HG02981 (cell line): ENCODE measurements at regions not wholly inside any gene's neighbourhood (a gene's known extent, or its start where the extent isn't known, plus 50 kb on each side); places are given as distances from the start of the nearest gene placed in this dataset.
"Not testable (repeated sequence)": the region's sequence is repeated elsewhere in the genome, so short reads cannot be mapped to it uniquely, and the experiment has no call there.

Experiments
- ATAC-seq: cut with Tn5 transposase; IDR thresholded peaks from one replicate; pipeline ENCODE4 v1.9.1; 2021; ENCODE audit warnings: mild to moderate bottlenecking, moderate library complexity; ENCODE audit not compliant: unreplicated experiment

DNA sequence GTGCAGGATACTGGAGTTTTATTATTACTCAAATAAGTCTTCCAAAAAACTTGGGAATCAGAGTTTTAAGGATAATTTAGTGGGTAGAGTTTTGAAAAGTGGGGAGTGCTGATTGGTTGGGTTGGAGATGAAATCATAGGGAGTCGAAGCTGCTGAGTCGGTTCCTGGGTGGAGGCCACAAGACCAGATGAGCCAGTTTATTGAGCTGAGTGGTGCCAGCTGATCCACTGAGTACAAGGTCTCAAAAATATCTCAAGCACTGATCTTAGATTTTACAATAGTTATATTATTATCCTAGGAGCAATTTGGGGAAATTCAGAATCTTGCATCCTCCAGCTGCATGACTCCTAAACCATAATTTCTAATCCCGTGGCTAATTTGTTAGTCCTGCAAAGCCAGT is 804.9 kb upstream of the SEMA6A start:
- no peak for ATAC-seq

DNA sequence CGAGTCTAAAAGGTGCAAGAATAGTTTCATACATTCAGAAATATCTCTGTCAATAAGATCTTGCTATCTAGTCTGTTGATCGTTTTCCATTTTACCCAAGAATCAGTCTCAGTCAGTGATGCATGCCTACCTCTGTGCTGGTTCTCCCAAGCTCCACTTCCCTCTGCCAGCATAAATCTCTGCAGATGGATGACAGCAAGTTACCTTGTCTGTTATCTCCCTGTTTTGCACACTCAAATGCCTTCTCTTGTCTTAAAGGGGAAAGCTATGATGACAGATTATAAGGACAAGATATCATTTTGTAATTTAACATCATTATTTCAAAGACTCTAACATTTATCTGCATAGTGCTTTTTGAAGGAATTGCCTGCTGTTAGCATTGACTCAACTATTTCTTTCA is 802.1 kb upstream of the SEMA6A start:
- ATAC-seq, result no peak

DNA sequence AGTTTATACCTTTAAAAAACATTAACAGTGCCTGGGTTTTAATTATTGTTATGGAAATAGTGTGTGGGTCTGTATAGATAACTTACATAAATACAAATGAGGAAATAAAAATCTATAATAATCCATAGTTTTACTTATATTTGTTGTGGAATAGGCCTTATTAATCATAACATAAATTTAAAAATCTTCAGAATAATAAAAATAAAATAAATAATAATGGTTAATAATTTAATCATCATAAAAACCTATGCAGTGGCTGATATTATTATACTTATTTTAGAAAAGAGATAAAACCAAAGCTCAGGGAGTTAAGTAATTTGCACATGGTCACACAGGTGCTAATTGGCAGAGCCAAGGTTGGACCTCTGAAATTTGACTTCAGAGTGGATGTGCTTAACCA is 785.3 kb upstream of the SEMA6A start:
- no peak for ATAC-seq

DNA sequence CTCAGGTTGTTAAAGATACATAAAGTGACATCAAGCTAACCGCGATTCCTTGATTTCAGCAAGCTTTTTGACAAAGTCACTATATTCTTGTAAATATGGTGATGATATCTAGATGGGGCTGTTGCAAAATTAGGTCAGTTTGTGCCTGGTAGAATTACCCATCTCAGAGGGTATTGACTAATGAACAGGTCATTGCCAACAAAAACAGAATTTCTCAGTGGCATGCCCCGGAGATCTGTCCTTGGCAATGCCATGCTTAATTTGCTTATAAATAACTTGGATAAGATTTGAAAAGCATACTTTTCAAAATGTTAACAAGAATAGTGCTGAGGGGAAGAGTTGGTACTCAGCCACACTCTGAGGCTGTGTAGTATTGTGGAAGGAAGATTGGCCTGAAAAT is 783.3 kb upstream of the SEMA6A start:
- ATAC-seq, result no peak

DNA sequence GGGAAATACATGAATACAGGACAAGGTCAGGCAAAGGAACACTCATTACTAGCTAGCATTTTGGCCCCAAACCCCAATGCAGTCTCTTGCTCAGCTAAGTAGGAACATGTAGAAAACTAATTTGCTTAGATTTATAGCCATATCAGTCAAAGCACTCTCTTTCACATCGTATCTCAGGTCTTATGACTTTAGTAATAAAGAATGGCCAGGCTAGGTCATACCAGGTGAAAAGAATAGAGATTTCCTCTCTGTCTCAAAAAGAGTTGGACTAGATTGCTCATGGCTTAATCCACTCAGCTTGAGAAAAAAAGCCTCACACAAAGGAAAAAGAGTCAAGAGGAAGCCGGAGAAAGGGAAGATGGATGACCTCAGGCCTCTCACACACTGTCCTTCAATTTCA is 772.7 kb upstream of the SEMA6A start:
- no peak for ATAC-seq

DNA sequence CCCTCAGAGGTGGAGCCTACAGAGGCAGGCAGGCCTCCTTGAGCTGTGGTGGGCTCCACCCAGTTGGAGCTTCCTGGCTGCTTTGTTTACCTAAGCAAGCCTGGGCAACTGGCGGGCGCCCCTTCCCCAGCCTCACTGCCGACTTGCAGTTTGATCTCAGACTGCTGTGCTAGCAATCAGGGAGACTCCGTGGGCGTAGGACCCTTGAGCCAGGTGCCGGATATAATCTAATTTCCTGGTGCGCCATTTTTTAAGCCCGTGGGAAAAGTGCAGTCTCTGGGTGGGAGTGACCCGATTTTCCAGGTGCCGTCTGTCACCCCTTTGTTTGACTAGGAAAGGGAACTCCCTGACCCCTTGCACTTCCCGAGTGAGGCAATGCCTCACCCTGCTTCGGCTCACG is 769.1 kb upstream of the SEMA6A start:
- not testable (repeated sequence) for ATAC-seq

DNA sequence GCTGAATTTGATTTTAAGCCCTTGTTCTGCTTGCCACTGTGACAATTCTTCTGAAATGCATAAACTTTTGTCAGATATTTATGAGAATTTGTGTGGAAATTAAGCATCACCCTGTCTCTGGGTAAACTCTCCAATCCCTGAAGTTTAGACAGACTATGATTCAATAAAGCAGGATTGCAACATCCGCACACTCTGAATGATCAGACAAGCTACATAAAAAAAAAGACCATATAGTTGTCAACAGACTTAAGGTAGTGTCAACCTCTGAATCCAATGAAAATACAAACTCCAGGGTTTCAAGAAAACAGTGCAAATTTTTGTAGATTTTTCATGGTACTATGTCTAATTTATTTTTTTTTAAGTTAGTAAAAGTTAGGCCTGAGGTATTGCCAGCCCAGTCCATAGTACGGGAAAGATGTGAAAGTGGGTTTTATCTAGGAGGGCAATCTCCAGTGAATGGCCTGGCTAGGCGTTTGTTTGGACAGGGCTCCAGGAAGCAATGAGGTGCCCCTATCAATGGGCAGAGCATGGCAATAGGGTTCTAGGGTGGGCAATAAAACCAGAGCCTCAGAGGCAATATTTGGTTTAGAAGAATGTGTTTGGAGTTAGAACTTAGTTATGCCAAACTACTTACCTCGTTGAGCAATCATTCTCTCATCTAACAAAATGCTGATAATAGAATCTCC is 762.6 kb upstream of the SEMA6A start:
- no peak for ATAC-seq

DNA sequence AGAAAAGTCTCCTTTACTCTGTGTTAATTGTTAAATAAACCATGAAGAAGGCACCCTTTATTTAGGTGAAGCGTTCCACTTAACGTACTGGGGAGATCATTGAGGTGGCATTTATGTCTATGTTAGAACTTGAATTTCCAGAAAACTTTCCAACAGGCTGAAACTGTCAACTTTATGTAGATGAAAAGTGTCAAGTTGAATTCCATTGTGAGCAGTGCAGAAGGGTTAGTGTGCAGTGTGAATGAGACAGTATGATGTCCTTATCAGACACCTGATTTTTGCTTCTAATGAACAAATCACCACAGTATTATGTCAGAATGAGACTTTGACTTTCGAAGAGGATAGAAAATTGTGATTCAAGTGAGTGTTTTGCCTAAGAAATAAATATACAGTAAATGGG is 761.6 kb upstream of the SEMA6A start:
- no peak for ATAC-seq

DNA sequence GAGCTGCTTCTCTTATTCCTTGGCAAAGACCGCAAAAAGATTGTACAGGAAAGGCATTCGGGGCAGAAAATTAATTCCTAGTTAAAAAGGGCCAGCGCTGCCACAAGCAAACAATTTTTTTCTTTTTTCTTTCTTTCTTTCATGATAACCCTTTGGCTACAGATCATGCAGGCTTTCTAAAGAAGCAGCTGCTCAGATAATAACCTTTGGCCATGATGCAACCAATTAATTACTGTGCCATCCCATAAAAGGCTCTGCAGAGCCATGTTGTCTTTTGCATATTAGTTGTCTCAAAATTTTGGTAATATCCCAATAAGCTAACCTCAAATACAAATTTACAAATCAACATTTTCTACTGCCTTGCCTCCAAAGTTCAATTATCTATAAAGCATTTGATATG is 758.4 kb upstream of the SEMA6A start:
- ATAC-seq, result no peak

DNA sequence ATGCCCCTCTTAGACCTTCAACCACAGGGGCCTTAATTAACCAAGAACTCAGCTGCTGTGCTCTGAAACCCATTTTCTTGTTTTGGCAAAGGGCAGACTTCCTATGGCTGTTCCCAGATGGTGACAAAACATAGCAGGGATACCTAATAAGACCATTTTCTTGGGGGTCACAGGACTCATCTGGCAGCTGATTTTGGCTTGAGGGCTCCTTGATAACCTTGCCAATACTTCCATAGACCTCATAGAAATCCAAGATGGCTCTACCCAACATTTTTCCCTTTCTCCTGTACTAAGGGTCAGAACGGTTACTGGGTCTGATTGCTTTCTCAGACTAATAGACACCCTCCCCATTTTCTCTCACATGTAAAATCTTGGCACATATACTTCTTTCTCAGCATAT is 757.7 kb upstream of the SEMA6A start:
- no peak for ATAC-seq

DNA sequence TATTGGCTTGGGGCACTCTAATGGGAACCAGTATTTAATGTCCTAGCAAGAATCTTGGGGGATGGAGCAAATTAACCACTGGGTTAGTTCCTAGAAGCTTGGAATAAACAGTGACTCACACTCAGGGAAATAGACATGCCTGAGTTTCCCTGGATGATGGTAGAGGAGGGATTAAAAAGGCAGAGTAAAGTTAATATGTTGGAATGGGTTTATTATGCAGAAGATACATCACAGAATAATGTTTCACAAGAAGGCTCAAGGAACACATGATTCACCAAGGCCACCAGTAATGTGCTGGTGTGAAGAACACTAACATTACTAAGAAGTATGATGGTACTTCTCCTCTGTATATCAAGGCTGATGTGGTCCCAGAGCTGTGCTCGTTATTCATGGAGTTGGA is 752.9 kb upstream of the SEMA6A start:
- ATAC-seq, result no peak

DNA sequence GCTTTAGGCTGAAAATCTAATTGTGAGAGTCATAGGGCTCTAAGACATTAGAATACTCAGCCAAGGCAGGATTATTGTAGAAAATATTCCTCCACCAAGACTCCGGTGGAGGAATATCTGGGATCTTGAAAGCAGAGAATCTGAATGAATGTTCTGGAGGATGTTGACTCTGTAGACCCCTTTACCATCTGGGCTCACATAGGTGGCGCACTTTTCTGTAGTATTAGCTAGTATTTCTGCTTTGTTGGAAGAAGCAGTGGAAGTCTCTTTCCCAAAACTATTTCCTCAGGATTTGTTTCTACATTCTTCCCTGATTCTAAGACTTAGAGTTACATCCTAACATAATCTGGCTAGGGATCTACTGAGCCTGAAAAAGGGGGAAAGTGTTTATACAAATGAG is 752.4 kb upstream of the SEMA6A start:
- no peak for ATAC-seq

DNA sequence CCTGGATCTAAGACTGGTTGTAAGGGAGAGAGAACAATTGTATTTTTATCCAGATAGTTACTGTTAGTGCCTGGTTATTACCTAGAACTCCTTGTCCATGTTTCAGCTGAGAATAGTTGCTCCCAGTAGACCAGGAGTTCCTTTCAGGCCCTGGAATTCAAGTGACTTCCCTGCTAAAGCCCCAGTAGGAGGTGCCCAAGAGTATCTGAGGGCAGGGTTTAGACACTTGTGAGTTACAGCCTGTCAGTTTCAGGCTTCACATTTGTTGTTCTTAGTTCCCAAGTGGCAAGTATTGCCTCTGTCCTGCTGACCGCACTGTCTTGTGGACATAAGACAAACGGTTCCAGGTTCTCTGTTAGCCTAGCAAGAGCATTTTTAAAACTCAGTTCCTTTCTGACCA is 743.9 kb upstream of the SEMA6A start:
- ATAC-seq, result no peak

DNA sequence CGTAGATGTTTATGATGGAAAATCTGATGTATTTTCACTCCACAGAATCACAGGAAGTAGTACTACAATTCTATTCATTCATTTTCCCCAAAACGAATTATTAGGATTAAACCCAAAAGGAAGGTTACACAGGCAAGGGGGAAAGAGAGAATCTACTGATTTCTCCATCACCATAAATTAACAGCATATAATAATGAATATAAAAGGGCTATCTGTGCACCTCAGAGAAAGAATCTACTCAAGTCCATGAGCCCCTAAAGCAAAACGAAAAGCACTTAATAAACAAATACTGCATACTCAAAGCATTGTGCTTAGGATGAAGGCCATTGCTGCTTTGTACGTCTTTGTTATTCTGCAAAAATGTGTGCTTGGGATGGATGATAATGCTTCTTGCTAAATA is 740.5 kb upstream of the SEMA6A start:
- ATAC-seq, result no peak

DNA sequence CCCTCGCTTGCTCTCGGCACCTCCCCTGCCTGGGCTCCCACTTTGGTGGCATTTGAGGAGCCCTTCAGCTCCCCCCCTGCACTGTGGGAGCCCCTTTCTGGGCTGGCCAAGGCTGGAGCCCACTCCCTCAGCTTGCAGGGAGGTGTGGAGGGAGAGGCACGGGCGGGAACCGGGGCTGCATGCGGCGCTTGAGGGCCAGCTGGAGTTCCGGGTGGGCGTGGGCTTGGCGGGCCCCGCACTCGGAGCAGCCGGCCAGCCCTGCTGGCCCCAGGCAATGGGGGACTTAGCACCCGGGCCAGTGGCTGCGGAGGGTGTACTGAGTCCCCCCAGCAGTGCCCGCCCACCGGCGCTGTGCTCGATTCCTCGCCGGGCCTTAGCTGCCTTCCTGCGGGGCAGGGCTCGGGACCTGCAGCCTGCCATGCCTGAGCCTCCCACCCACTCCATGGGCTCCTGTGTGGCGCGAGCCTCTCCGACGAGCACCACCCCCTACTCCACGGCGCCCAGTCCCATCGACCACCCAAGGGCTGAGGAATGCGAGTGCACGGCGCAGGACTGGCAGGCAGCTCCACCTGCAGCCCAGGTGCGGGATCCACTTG is 730.0 kb upstream of the SEMA6A start:
- not testable (repeated sequence) for ATAC-seq

DNA sequence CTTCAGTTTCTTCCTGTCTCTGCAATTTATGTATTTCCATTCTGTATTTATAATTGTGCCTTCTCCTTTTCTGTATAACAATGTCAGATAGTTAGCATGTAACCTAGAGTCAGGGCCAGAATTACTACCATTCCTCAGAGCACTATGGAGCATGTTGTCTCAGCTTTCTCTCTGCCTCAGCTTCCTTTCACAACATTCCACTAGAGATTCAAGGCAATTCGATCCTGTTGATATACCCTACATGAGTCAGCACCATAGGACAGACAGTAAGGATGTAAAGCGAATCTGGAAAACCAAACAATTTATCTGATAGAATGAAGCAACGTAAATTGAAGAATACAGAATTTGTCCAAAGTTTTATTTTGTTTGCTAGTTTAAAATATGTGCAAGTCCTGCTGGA is 728.3 kb upstream of the SEMA6A start:
- no peak for ATAC-seq

DNA sequence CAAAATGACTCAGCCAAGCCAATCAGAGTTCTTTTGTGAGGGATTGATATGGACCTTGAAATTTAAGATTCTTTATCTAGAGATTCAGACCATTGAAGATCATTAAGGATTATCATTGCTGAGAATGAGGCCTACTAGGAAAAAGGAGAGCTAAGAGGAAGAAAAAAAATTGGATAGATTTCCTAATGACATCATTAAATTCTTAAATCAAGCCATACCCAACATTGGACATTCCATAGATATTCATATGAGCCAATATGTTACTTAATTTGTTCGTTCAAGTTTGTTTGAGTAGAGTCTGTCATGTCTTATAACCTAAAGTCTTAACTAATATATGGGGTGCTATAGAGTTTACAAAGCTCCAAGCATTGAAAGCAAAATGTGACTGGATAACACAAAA is 727.9 kb upstream of the SEMA6A start:
- no peak for ATAC-seq

DNA sequence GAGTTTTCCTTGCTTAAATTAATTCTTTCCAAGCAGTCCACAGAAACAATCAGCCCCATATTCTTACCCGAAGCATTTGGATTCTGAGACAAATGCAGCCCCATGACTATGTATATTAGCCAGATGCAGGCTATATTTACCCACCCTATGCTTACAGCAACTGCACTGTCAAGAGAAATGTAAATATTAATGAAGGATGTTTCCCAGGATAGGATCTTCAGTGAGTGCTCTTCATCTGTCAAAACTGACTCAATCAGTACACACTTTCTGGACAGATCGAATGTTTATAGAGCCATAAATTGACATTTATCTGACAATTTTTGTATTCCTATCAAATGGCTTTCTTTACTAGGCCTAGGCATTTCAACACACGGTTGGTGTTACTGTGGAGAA is 725.3 kb upstream of the SEMA6A start:
- no peak for ATAC-seq

DNA sequence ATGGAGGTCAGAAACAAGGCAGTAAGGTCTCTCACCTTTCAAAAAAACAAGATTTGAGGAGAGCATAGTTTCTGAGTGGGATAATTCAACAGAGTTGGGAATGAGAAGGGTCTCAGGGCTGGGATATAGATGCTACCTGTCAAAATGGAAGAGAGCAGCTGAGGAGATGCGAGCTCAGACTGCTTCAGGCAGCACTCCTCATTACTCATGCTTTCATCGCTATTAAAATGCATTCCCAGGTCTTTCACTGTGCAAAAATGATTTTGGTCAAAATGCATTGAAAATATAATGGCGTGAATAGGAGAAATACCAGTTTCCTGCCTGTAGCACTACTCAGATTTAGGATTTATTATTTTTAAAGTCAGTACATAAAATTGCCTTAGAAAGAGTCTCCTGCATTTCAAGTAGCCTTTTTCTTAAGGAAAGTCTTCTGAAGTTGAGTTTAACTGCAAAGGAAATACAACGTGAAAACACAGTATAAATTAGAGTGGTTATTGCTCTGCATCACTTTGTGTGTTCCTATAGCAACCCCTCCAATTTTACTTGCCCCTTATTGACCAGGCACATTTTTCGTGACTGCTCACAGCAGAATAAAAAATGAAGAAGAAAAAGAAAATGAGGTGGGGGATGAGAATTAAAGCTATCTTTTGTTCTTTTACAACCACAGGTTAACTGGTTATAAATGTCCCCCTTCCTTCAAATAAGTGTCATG is 724.8 kb upstream of the SEMA6A start:
- no peak for ATAC-seq

DNA sequence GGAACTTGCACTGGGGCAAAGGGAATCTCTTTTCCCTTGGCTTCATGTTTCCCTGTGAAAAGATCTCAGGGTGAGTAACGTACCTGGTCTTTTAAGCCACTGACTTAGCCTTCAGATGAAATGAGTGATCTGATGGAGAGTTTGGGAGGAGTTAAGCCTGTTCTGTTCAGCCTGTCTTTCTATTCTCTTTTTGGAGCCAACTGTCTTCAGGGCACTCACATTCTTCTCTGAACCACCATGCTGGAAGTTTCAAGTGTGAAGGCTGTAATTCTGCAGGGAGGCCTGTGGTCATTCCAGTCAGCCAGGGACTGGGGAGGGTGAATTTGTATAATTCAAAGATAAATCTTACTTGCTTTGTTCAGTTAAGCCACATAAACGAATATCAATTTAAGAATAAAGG is 722.2 kb upstream of the SEMA6A start:
- no peak for ATAC-seq

DNA sequence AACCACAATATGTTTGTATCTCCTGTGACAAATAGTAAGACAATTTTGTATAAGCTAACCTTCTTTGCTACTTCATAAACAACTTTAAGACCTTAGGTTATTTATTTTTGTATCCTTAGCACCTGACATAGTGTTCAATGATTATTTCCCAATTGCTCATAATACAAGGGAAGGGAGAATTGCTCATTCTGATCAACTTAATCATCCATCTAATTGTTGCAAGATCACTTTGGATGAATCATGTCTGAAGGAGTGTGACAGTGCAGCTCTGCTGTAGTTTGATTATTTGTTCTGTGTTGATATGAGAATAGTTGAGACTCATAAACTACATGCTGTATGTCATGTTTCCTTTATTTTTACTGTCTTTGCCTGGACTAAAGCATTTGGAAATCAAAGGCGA is 721.3 kb upstream of the SEMA6A start:
- no peak for ATAC-seq

DNA sequence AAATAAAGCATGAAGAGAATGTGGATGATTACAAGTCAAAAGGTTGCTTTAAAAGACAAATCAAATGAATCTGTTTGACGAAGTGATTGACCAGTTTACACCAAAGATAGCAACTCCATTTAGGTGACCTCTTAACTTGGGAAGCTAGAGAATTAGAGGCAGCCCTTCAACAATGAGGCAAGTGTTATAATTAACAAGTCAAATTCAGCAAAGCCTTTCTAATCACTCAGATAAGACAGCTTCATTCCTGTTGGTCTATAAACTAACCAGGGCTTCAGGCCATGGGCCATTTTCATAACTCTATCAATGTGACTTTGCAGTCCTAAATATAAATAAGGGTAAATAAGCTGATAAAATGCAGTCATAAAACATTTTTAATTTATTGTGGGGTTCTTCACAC is 712.2 kb upstream of the SEMA6A start:
- ATAC-seq, result no peak

DNA sequence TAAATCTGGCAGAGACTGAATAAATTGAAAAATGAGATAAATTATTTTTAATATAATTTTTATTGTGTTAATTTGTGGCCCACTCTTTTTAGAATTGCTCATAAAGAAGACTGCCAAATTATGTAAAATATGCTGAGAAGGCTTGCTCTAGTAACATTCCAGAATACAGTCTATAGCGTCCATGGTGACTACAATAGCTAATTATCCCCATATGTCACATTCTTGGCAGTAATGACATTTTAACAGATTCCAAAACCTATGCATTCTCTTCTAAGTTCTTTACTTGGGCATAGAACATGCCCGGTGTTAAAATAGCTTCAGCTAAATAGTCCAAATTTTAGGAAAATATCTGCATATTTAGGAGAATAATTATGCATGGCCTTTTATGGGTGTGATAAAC is 697.0 kb upstream of the SEMA6A start:
- no peak for ATAC-seq
